HEK293T (cell line): ENCODE measurements at regions not wholly inside any gene's neighbourhood (a gene's known extent, or its start where the extent isn't known, plus 50 kb on each side); places are given as distances from the start of the nearest gene placed in this dataset.

Source experiments
- CTCF ChIA-PET: fragments of 350-600 bp; formaldehyde crosslinking; extraction: SDS; loops from one replicate; lab custom pipeline; 2021; ENCODE audit warnings: antibody characterized with exemption, inconsistent platforms; lab: Yijun Ruan, JAX
- POLR2A ChIA-PET: fragments of 350-600 bp; formaldehyde crosslinking; extraction: SDS; loops from one replicate; lab custom pipeline; 2020; ENCODE audit warnings: antibody characterized with exemption, inconsistent platforms; lab: Yijun Ruan, JAX
- DNase-seq: peaks from one replicate; pipeline ENCODE4 v3.0.0; 2012; ENCODE audit warnings: mixed read lengths; ENCODE audit errors: extremely low spot score
- ARNT ChIP-seq: fragments of 450-650 bp; IDR thresholded peaks from 2 replicates; pipeline ENCODE4 v1.6.1; 2017; ENCODE audit warnings: mild to moderate bottlenecking
- BHLHE40 ChIP-seq: fragments of 450-650 bp; IDR thresholded peaks from 2 replicates; pipeline ENCODE4 v1.6.1; 2016; ENCODE audit warnings: mild to moderate bottlenecking, moderate library complexity, borderline replicate concordance
- CTBP1 ChIP-seq: fragments of 450-650 bp; IDR thresholded peaks from 2 replicates; pipeline ENCODE4 v1.6.1; 2016; ENCODE audit warnings: borderline replicate concordance
- ELF4 ChIP-seq: fragments of 450-650 bp; IDR thresholded peaks from 2 replicates; pipeline ENCODE4 v1.6.1; 2017; ENCODE audit warnings: antibody characterized with exemption
- FOXA1 ChIP-seq: fragments of 450-650 bp; IDR thresholded peaks from 2 replicates; pipeline ENCODE4 v1.6.1; 2016; ENCODE audit warnings: mild to moderate bottlenecking
- FOXK2 ChIP-seq: fragments of 450-650 bp; IDR thresholded peaks from 2 replicates; pipeline ENCODE4 v1.6.1; 2016; ENCODE audit warnings: mild to moderate bottlenecking
- FOXM1 ChIP-seq: fragments of 450-650 bp; IDR thresholded peaks from 2 replicates; pipeline ENCODE4 v1.6.1; 2017; ENCODE audit warnings: mild to moderate bottlenecking, borderline replicate concordance
- HDGF ChIP-seq: fragments of 450-650 bp; IDR thresholded peaks from 2 replicates; pipeline ENCODE4 v1.6.1; 2017; ENCODE audit warnings: antibody characterized with exemption, borderline replicate concordance
- L3MBTL2 ChIP-seq: fragments of 450-650 bp; conservative IDR thresholded peaks from 2 replicates; pipeline ENCODE4 v1.6.1; 2016; ENCODE audit warnings: mild to moderate bottlenecking
- LEF1 ChIP-seq: fragments of 450-650 bp; IDR thresholded peaks from 2 replicates; pipeline ENCODE4 v1.6.1; 2017; ENCODE audit warnings: mild to moderate bottlenecking, borderline replicate concordance
- NFRKB ChIP-seq: fragments of 450-650 bp; IDR thresholded peaks from 2 replicates; pipeline ENCODE4 v1.6.1; 2016; ENCODE audit warnings: mild to moderate bottlenecking, moderate library complexity
- PKNOX1 ChIP-seq: fragments of 450-650 bp; IDR thresholded peaks from 2 replicates; pipeline ENCODE4 v1.6.1; 2016
- SP1 ChIP-seq: fragments of 450-650 bp; IDR thresholded peaks from 2 replicates; pipeline ENCODE4 v1.6.1; 2017
- SUZ12 ChIP-seq: fragments of 450-650 bp; IDR thresholded peaks from 2 replicates; pipeline ENCODE4 v1.6.1; 2016; ENCODE audit warnings: mild to moderate bottlenecking
- TARDBP ChIP-seq: fragments of 450-650 bp; IDR thresholded peaks from 2 replicates; pipeline ENCODE4 v1.6.1; 2016
- ZNF384 ChIP-seq: fragments of 450-650 bp; IDR thresholded peaks from 2 replicates; pipeline ENCODE4 v1.6.1; 2016

- no peak for DNase-seq
- CTCF ChIA-PET, result no interaction called here
These were observed 238.8 kb downstream of the OPA1 start for GRCh38 chr3:193831495-193832455.

GRCh38 chr3:193832833-193833413 is 239.9 kb downstream of the OPA1 start:
- TF ChIP-seq NFRKB (no peak), BHLHE40 (no peak), HDGF (no peak), LEF1 (no peak), SP1 (no peak), FOXM1 (no peak), PKNOX1 (no peak), SUZ12 (no peak), FOXK2 (no peak), L3MBTL2 (no peak), ARNT (no peak), TARDBP (no peak), ZNF384 (no peak), ELF4 (no peak)
- DNase-seq, result no peak
- ChIA-PET POLR2A (no interaction called here), CTCF (no interaction called here)

More at GRCh38 chr3:193831495-193832455, 238.8 kb downstream of the OPA1 start:
- POLR2A ChIA-PET, result no interaction called here
- TF ChIP-seq ELF4 (no peak), FOXA1 (no peak), FOXM1 (no peak), BHLHE40 (no peak), L3MBTL2 (no peak), NFRKB (no peak), HDGF (no peak), ARNT (no peak), CTBP1 (no peak), SUZ12 (no peak), FOXK2 (no peak), TARDBP (no peak), PKNOX1 (no peak), ZNF384 (no peak), SP1 (no peak)

- DNase-seq, result no peak
- CTCF ChIA-PET, result no interaction called here
- POLR2A ChIA-PET, result no interaction called here
- no peak for TF ChIP-seq HDGF
- no peak for TF ChIP-seq TARDBP
- TF ChIP-seq PKNOX1, result no peak
These were observed 240.6 kb downstream of the OPA1 start for GRCh38 chr3:193833592-193833991.

- no peak for DNase-seq
- POLR2A ChIA-PET, result no interaction called here
- TF ChIP-seq ELF4 (no peak), CTBP1 (no peak), ARNT (no peak), FOXM1 (no peak), PKNOX1 (no peak), NFRKB (no peak), LEF1 (no peak), FOXA1 (no peak), FOXK2 (no peak), SUZ12 (no peak), SP1 (no peak), L3MBTL2 (no peak), HDGF (no peak), ZNF384 (no peak), TARDBP (no peak), BHLHE40 (no peak)
- CTCF ChIA-PET, result no interaction called here
These were observed 242.4 kb downstream of the OPA1 start for GRCh38 chr3:193835414-193835813.

- ChIA-PET POLR2A (no interaction called here), CTCF (no interaction called here)
- no peak for TF ChIP-seq NFRKB
- TF ChIP-seq HDGF, result no peak
- no peak for TF ChIP-seq CTBP1
- TF ChIP-seq SUZ12, result no peak
- no peak for TF ChIP-seq FOXK2
- no peak for DNase-seq
These were observed 243.5 kb downstream of the OPA1 start for GRCh38 chr3:193836511-193836910.

GRCh38 chr3:193836918-193837317 is 243.9 kb downstream of the OPA1 start:
- no peak for TF ChIP-seq ZNF384
- no peak for TF ChIP-seq L3MBTL2
- TF ChIP-seq FOXA1, result no peak
- no peak for TF ChIP-seq ELF4
- TF ChIP-seq FOXM1, result no peak
- TF ChIP-seq TARDBP, result no peak
- TF ChIP-seq SUZ12, result no peak
- no peak for TF ChIP-seq LEF1
- no peak for TF ChIP-seq PKNOX1
- no peak for TF ChIP-seq NFRKB
- TF ChIP-seq SP1, result no peak
- no peak for TF ChIP-seq FOXK2
- no peak for TF ChIP-seq BHLHE40
- TF ChIP-seq CTBP1, result no peak
- no peak for TF ChIP-seq ARNT
- no peak for TF ChIP-seq HDGF
- CTCF ChIA-PET, result no interaction called here
- POLR2A ChIA-PET, result no interaction called here
- DNase-seq, result no peak
